C4-2B (cell line): ENCODE measurements at regions not wholly inside any gene's neighbourhood (a gene's known extent, or its start where the extent isn't known, plus 50 kb on each side); places are given as distances from the start of the nearest gene placed in this dataset.

ENCODE experiments used
- ZFX ChIP-seq: fragments of 450-650 bp; IDR thresholded peaks from 2 replicates; pipeline ENCODE4 v1.6.1; 2017
- TF ChIP-seq, protein P1 (sequence below): fragments of 450-650 bp; conservative IDR thresholded peaks from 2 replicates; pipeline ENCODE4 v1.5.1; 2017; ENCODE audit warnings: mild to moderate bottlenecking

DNA sequence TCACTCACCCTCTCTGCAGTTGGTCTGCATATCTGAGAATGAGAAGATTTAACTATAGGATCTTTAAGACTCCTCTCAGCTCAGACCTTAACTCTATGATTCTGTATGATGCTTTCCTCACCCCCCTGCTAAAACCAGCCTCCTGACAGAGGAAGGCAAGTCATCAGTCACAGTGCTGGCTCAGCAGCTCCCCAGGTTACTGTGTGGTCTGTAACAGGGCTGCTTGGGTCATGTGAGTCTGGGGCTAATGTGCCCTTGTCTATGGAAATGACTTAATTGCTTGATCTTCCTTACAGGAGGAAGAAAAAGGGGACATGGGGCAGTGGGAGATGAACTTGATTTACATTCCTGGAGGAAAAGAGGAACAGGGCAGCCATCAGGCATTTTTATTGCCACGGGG lies 625.6 kb downstream of the PTPRU start:
- TF ChIP-seq, protein P1, sequence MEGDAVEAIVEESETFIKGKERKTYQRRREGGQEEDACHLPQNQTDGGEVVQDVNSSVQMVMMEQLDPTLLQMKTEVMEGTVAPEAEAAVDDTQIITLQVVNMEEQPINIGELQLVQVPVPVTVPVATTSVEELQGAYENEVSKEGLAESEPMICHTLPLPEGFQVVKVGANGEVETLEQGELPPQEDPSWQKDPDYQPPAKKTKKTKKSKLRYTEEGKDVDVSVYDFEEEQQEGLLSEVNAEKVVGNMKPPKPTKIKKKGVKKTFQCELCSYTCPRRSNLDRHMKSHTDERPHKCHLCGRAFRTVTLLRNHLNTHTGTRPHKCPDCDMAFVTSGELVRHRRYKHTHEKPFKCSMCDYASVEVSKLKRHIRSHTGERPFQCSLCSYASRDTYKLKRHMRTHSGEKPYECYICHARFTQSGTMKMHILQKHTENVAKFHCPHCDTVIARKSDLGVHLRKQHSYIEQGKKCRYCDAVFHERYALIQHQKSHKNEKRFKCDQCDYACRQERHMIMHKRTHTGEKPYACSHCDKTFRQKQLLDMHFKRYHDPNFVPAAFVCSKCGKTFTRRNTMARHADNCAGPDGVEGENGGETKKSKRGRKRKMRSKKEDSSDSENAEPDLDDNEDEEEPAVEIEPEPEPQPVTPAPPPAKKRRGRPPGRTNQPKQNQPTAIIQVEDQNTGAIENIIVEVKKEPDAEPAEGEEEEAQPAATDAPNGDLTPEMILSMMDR = no peak
- TF ChIP-seq ZFX = no peak
